Renal cortical epithelial cell (primary cell): ENCODE measurements at regions not wholly inside any gene's neighbourhood (a gene's known extent, or its start where the extent isn't known, plus 50 kb on each side); places are given as distances from the start of the nearest gene placed in this dataset.
"Not testable (repeated sequence)": the region's sequence is repeated elsewhere in the genome, so short reads cannot be mapped to it uniquely, and the experiment has no call there.

Experiments used
- DNase-seq: peaks from one replicate; pipeline ENCODE4 v3.0.0-alpha.2; 2011; ENCODE audit warnings: low read depth

DNA sequence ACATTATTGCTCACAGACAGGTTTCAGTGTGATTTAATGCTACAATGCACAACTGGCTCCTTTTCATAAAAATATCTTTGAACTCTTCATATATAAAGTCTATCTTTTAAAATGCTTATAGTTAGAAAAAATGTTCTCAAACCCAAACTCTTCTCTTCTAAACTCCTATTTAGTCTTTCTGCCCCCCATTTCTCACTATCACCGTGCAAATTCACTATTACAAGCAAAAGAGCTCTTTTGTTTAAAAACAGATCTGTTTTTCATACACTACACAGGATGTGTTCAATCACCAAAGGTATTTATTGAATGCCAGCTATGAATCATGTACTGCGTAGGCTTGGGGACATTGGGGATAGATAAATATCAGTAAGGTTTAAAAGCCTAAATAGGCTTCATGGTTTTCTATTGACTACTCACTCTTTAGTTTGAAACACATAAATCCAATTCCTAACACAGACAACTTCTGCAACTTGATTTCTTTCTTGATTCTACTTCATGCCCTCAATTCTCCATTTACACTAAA is 692.3 kb downstream of the C12orf50 start:
- no peak for DNase-seq

DNA sequence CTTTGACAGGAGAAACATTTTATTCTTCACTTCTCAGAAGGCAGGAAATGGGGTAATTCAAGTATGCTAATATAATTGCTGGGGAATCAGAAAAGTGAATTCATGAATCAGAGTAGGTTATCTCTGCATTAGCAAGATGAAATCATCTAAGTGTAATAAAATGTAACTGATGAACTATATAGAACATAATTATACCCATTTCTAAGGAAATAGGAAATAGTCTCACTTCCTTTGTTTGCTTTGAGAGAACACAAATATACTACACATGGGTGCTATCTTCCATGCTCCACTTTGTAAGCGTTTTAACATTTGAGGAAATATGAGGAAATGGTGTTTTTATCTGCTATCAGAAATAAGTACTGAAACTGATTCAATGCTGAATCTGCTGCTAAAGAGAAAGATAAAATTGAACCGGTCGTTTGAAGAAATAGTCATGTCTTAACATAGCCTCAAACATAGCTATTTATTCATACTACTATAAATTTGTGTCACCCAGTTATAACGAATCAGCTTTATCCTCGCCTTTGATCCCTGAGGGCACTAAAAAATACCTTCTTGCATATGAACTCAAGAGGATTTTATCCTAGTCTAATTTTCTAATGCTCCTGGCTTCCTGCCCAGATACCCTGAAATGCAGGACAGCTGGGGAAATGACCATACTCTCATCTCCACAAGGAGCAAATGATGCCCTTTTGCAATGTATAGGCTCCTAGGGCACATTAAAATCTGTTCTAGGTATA is 696.0 kb downstream of the C12orf50 start:
- DNase-seq = no peak

DNA sequence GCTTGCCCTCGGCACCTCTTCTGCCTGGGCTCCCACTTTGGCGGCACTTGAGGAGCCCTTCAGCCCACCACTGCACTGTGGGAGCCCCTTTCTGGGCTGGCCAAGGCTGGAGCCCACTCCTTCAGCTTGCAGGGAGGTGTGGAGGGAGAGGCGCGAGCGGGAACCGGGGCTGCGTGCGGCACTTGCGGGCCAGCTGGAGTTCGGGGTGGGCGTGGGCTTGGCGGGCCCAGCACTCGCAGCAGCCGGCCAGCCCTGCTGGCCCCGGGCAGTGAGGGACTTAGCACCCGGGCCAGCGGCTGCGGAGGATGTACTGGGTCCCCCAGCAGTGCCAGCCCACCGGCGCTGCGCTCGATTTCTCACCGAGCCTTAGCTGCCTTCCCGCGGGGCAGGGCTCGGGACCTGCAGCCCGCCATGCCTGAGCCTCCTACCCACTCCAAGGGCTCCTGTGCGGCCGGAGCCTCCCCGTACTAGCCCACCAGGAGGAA is 699.1 kb downstream of the C12orf50 start:
- DNase-seq = not testable (repeated sequence)

DNA sequence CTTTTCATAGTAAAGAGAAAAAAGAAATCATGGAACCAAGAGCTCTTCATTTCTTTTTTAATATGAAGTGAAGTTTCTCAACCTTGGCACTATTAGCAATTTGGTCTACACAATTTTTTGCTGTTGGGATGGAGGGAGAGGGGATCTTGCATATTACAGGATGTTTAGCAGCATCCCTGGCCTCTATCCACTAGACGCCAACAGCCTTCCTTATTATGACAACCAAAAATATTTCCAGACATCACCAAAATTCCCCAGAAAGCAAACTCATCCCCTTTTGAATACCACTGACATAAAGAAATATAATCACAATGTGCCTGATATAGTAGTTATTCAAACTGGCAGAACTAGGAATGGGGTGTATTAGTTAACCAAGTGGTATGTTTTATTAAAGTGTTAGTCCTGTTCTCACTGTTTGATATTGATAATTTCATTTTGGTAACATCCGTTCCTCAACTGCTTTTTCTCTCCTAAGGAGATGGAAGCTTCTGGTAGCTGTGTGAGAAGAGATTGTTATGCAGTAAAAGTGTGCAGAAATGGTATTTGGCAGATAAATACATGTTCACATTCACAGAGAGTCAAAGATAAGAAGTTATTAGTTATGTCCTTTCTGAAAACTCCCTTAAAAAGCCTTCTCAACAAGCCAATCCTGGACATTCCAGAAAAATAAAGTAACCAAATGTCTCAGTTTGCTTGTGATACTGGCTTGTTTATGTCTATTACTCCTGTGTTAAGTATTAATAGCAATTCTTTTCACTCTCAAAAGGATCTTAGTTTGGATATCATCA is 699.9 kb downstream of the C12orf50 start:
- no peak for DNase-seq

DNA sequence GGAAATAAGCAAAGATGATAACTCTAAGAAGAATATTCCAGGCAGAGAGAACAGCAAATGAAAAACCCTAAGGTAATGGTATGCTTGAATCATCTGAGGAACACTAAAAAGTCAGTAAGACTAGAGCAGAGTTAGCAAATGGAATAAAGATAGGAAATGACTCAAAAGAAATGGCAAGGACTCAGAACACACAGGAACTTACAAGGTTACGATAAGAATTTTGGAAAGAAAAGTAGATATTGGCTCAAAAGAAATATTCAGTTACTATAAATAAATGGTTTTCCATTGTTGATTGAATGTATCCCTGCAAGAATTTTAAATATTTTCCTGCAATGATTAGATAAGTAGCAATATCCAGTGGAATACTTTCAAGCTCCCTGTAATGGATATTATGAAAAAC is 705.8 kb downstream of the C12orf50 start:
- DNase-seq = no peak

DNA sequence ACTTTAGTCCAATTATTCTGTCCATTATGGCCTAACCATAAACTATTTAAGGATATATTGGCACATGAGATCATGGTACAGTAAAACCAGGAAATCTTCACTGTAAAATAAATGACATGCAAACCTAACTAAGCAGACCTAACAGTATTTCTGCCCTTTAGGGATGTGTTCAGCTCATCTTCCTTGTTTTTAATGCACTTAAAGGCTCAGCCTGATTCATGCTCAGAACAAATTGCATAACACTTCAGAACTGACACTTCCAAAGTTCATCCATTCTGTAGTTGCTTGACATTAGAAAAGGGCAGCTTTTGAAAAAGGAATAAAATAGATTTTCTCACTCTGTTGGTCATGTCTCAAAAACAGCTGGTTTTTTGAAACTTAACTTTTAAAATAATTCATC is 708.5 kb downstream of the C12orf50 start:
- peak; percentile 23 for DNase-seq

DNA sequence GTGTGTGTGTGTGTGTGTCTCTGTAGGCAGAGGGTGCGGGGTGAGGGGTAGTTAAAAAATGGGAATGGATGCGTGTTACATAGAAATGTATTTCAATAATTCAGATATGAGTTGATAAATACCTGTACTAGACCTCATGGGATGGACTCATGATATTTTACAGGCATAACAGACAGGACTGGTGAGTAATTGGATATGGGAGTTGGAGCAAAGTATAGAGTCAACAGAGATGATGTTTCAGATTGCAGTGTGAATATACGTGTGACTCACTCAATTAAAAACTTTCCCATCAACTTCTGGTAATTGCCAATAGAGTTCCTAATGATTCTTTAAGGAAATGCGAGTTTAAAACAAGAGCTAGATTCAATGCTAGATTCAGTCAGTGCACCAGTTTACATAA is 711.9 kb downstream of the C12orf50 start:
- DNase-seq = peak; percentile 21

DNA sequence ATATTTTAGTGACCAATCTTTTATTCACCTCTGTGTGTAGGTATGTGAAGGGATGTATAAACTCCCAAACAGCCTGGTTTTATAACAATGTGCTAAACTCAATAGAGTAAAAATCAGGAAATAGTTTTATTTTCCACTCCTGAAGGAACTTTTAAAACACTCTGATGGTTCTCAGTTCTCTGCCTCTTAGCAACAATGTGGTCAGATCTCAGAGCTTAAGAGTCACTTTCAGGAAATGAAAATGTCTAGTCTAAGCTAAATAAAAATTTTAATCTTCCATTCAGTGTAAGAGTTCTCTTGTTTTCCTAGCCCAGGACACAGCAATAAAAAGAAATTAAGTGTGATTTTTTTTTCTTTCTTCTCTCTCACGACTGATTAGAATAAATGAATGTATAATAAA is 718.0 kb downstream of the C12orf50 start:
- DNase-seq = peak; percentile 40

DNA sequence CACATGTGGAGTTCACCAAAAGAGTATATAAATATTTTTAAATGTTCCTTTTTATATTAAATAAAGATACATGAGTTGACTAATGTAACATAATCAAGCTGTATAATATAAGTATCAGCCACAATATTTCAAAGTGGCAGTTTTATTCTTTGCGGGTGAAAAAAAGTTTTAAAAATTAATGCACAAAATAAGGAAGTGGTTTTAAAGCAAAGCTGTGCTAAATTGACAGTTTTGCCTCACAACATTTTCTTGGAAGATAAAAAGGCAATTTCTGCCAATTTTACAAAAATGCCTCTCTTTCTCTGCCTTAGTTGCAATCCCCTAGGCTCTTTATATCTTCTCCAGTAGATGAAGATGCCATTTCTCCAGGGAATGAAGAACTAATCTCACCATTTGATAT is 719.1 kb downstream of the C12orf50 start:
- no peak for DNase-seq

DNA sequence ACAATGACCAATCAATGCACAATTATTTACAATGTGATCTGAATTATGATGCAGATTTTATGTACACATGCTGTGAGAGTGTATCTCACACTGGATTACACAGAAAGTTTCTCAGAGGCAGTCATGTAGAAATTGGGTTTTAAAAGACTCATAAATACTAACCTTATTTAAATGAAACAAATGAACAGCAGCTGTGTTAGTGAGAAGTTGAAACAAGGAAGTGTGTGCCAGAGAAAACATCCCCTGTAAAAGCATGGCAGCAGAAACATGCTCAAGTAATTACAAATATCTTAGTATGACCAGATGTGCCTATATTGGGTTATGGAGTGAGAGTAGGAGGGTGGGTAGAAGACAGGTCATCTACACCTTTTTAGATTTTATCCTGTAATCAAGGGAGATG is 723.7 kb downstream of the C12orf50 start:
- DNase-seq = peak; percentile 15

DNA sequence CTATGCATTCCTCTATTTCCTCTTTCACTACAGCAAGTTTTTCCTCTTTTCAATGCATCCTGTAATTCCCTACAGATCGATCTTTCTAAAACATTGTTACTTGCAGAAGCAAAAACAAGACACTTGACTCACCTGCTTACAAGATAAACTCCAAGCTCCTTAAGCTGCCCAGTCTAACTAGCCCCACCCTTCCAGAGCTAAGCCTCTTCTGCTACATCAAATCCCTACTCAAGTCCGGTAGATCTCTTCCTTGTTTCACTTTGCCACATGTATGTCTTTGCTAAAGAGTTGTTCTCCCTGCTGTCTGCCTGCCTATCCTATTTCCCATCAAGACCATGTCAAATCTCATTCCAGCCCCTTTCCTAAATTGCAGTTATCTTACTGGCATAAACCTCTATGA is 724.8 kb downstream of the C12orf50 start:
- DNase-seq = peak; percentile 15

DNA sequence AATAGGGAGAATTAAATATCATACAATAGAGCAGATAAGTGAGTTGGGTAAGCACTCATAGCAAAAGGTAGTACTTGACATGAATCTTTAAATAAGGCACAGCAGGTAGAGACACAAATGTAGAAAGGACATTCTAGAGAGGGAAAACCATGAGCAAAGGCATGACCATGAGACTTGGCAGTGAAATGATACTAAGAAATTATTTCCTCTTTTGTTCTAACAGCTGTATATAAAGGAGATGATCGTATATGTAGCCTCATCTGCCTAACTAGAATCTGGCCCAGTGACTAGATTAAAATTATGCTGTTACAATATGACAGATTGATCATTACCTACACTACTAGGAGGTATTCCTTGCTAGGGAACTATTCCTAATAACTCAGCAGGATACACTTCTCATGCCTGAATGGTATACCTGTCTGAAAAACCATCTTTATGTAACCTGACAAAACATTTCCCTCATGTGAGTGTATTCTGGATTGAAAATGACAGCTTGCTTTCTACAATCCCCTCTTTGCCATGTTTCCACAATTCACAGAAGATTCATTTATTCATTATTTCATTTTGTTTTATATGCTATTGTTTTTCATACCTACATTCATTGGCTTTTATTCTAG is 725.7 kb downstream of the C12orf50 start:
- DNase-seq = no peak

DNA sequence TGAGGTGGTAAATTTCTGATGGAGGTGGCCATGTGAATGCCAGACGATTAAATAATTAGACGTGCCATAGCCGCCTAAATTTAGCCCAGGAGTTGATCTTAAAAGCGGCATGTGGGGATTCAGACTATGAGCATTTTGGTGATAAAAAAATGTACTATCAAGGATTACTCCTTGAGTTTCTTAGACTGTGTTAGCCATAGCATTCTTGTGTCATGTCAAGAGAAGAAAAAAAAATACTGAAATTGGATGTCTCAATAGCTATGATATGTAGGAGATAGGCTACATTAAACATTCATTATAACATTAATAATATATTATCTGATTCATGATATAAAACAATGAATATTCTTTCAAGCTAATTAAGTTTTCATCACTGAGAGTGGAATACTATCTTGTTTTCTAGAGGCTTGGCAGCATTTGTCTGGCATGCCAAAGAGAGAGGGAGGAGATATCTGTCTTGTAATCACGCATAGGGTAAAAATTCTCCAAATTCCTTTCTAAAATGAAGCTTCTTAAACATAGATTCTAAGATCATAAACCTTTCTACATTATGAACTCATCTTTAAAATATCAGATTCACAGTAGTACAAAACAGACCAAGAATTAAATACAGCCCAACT is 727.0 kb downstream of the C12orf50 start:
- DNase-seq = no peak

DNA sequence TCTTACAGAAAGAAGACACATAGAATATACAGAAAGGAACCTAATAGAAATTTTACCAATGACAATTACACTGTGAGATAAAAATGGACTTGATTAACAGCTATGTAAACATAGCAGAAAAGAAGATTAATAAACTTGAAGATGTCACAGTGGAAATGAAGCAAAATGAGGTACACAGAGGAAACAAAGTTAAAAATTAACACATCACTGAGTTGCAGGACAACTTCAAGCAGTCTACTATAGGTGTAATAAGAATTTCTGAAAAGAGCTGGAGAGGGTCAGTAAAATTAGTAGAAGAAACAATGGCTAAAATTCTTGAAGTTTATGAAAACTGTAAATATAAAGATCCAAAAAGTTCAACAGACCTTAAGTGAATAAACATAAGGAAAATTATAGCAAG is 738.7 kb downstream of the C12orf50 start:
- DNase-seq = no peak

DNA sequence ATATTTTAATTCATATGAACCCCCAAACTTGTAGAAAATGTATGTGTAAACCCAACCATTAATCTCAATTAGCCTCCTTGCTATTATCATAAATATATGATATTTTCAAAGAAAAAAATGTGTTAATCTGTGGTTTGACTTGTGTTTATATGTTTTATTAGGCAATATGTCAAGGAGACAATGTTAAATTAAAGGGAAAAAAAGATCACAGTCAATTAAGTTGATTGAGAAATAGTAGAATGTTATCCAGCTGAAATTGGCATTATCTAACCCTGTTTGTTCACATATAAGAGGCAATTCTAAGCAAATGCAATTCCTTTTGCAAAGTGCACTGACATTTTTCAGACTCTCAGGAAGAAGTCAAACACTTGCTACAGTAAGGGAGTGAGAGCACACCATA is 745.3 kb downstream of the C12orf50 start:
- DNase-seq = no peak

DNA sequence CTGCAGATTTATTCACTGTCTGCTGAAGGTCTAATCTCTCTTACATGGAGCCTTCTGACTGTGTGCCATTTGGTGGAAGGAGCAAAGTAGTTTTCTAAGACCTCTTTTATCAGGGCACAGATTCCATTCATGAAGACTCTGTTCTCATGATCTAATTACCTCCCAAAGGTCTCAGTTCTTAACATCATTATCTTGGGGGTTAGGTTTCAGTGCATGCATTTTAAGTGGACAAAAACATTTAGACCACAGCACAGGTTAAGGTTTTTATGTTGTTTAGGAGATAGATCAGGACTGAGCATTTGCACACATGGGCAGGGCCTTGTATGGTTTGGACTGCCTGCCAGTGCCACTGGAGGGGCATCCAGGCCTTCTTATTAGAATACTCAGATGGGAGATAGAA is 746.1 kb downstream of the C12orf50 start:
- DNase-seq = no peak

DNA sequence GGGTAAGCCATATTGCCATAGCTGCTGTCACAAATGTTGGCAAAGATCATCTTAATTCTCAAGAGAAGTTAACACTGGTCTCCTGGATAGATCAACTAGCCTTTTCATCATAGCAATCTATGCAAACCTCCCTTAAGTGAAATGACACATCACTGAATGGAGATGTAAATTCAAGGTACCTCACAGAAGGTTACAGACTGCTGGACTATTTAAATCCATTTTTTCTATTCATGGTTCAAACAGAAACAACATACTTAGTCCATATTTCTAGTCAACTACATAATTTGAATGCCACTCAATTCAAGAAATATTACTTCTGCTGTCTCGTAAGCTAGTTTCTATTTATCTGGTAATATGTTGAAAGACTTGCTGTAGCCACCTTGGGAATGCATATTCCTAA is 748.3 kb downstream of the C12orf50 start:
- no peak for DNase-seq

DNA sequence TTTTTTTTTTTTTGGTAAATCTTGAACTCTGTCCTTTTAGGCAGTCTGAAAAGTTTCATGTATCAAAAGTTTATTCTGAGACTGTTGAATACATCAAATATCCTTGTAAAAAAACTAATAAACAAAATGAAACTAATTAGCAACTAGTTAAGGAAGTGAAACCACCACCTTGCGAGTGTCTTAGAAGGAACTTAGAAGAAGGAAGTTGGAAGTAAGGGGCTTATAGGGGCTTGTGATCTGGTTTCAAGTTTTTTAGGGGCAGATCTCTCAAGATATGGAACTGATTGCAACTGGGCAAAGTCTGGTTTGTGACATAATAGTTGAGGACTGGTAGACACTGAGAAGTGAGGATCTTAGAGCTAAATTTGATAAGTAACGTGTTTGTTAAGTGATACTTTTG is 748.8 kb downstream of the C12orf50 start:
- DNase-seq = no peak

DNA sequence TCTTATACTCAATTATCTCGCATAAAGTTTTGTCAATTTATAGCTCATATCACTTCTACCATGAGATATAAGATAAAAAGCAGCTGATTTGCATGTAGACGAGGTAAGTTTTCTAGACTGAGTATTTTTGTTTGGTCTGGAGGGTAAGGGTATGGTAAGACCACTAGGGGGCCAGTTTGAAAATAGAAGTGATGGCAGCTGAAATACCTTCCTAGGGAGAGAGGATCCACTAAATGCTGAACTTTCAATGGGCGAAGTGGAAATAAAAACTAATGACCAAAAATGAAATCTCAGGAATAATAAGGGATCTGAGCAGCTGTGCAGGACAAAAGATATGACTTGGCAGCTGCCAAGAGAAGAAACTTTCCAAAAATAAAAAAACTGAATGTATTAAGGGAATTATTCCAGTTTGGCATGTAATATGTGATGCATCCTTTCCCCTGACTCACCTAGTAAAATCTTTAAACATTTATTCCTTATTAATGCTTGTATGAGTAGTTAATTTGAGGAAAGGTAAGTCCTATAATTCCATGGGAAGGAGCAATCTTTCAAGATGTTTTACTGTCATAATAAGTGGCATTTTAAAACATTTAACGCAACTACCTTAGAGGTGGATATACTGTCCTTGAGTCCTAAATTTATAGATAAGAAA is 754.5 kb downstream of the C12orf50 start:
- DNase-seq = peak; percentile 46

DNA sequence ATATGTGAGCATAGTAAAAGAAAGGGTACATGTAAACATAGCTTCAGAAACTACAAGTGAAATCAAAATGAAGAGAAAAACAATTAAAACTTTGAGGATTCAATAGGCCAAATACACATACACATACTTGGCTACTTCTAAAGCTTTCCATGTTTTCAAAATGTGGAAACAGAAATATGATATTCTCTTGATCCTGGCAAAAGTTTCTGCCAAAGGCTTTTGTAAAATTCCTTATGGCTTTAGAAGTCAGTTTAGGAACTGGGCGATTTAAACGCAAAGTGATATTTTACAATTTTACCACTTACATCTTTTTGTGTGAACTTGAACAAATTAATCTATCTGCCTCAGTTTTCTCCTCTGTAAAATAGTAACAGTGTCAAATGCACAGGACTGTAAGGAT is 756.4 kb downstream of the C12orf50 start:
- DNase-seq = no peak

DNA sequence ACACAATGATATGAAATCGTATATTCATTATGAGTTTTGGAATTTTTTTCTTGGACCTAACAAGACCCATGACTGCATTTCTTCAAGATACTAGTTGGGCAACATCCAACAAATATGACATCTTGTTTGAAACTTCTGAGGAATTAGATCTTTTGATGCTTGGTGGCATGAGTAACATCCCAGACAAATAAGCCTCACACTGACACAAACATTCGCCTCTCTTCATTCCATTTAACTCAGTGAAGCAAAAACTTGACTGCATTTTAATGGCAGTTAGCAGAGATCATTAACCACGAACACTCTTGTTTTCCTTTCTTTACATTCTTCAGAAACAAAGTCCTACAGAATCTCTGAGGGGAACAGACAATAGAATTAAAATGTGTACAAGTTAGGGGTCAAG is 758.3 kb downstream of the C12orf50 start:
- DNase-seq = peak; percentile 87

DNA sequence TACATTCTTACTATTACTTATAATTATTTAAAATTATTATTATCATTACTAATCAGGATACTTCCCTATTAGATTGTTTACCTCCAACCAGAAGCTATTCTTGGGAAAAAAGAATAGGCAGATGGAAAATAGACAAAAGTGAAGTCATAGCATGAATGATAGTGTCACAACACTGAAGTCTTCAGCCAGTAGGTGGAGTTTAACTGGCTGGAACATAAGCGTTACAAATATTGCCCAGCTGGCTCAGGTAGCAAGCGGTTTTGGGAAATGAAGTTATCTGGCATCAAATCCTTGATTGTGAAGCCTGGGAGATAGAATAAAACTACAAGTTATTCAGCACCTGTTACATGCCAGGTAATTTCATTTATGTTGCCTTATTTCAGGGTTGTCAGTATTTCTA is 762.9 kb downstream of the C12orf50 start:
- DNase-seq = no peak
